Tibial nerve (tissue), 4 donors: ENCODE measurements at regions not wholly inside any gene's neighbourhood (a gene's known extent, or its start where the extent isn't known, plus 50 kb on each side); places are given as distances from the start of the nearest gene placed in this dataset.

ENCODE experiments used
- CTCF ChIP-seq, 5 experiments: fragments of 200-600 bp in 3 of 5; fragments of 450-650 bp in 2 of 5; sonication (generic) in 3 of 5; IDR thresholded peaks; one replicate each; pipeline ENCODE4 v1.5.1; 2016 to 2019; ENCODE audit warnings: antibody characterized with exemption in 5 of 5, mild to moderate bottlenecking in 3 of 5, moderate library complexity in 2 of 5
- EP300 ChIP-seq, 2 donors: sonication (generic); formaldehyde crosslinking; IDR thresholded peaks; one replicate each; pipeline ENCODE4 v1.6.1; 2017; ENCODE audit warnings: antibody characterized with exemption in 2 of 2, mild to moderate bottlenecking in 1 of 2
- POLR2A ChIP-seq, 2 donors: fragments of 450-650 bp; IDR thresholded peaks; one replicate each; pipeline ENCODE4 v1.6.1; 2017; ENCODE audit warnings: antibody characterized with exemption in 2 of 2, mild to moderate bottlenecking in 2 of 2, moderate library complexity in 2 of 2

GRCh38 chr12:46442738-46443137 lies 70.2 kb upstream of the SLC38A2 start:
- TF ChIP-seq CTCF (IDR thresholded peaks at IDR 0.05), result no peak
- no peak for TF ChIP-seq POLR2A (IDR thresholded peaks at IDR 0.05)
- no peak for TF ChIP-seq EP300 (IDR thresholded peaks at IDR 0.05)
